IPS-18c (cell line): ENCODE measurements at regions not wholly inside any gene's neighbourhood (a gene's known extent, or its start where the extent isn't known, plus 50 kb on each side); places are given as distances from the start of the nearest gene placed in this dataset.

Experiments used
- H3K4me3 ChIP-seq: 2 replicates; pipeline ENCODE4 v1.7.0; 2013; ENCODE audit warnings: low read depth, mild to moderate bottlenecking, low read length, moderate library complexity; ENCODE audit not compliant: insufficient read depth
- H3K9me3 ChIP-seq: one replicate; pipeline ENCODE4 v1.6.1; 2013; ENCODE audit warnings: mild to moderate bottlenecking, low read length, moderate library complexity; ENCODE audit not compliant: control insufficient read depth, insufficient read depth

DNA sequence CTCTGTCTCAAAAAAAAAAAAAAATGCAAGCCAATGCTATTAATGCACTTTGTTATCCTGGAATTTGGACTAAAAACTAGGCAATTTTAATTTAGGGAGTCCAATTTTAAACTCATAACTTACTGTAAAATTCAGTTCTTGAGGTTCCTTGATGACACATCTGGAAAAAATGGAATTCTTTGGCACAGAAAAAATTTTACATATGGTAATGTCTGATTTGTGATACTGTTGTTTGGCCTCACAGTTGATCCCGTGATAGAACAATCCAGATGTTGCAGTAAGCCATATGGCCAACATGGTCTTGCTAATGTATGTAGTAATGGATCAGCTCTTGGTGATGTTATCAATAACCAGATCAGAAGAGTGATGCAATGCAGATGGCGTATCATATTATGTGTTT lies 1089.8 kb downstream of the FLRT2 start:
- no peak overlapping the region for H3K4me3 ChIP-seq

GRCh38 chr14:86613786-86614185 lies 1083.8 kb downstream of the FLRT2 start:
- H3K9me3 ChIP-seq: no peaks in the 10 kb centered on the region
- H3K4me3 ChIP-seq: no peak overlapping the region

More for the DNA sequence above, 1089.8 kb downstream of the FLRT2 start:
- H3K9me3 ChIP-seq: no peaks in the 10 kb centered on the region

- no peak overlapping the region for H3K4me3 ChIP-seq
Measured at GRCh38 chr14:86613126-86613525, 1083.2 kb downstream of the FLRT2 start.

DNA sequence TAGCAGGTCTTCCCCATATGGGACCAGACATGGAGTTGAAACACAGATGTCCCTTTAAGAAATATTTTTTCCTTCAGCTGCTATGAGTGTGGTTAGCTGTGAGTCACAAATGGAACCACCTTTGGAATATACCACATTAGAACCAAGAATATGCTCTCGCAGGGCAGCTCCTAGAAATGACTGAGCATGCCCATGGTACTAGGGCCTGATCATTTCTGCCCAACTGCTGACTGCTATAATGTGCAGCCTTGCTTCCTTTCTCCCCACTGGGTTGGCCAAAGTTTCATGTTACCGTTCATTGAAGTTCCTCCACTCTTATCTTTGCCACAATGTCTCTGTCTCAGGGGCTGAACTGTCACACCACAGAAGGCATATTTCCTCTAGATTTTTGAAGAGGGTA lies 1074.6 kb downstream of the FLRT2 start:
- no peak overlapping the region for H3K4me3 ChIP-seq

More at GRCh38 chr14:86613126-86613525, 1083.2 kb downstream of the FLRT2 start:
- no peaks in the 10 kb centered on the region for H3K9me3 ChIP-seq

GRCh38 chr14:86602263-86602662 lies 1072.3 kb downstream of the FLRT2 start:
- Histone ChIP-seq H3K4me3 (no peak overlapping the region), H3K9me3 (no peaks in the 10 kb centered on the region)

More for the DNA sequence above, 1074.6 kb downstream of the FLRT2 start:
- H3K9me3 ChIP-seq: no peaks in the 10 kb centered on the region

- no peaks in the 10 kb centered on the region for H3K9me3 ChIP-seq
- no peak overlapping the region for H3K4me3 ChIP-seq
Measured at GRCh38 chr14:86601813-86602212, 1071.9 kb downstream of the FLRT2 start.

GRCh38 chr14:86597279-86597678 lies 1067.3 kb downstream of the FLRT2 start:
- Histone ChIP-seq H3K9me3 (no peaks in the 10 kb centered on the region), H3K4me3 (no peak overlapping the region)

GRCh38 chr14:86596024-86596423 lies 1066.1 kb downstream of the FLRT2 start:
- Histone ChIP-seq H3K9me3 (no peaks in the 10 kb centered on the region), H3K4me3 (no peak overlapping the region)

DNA sequence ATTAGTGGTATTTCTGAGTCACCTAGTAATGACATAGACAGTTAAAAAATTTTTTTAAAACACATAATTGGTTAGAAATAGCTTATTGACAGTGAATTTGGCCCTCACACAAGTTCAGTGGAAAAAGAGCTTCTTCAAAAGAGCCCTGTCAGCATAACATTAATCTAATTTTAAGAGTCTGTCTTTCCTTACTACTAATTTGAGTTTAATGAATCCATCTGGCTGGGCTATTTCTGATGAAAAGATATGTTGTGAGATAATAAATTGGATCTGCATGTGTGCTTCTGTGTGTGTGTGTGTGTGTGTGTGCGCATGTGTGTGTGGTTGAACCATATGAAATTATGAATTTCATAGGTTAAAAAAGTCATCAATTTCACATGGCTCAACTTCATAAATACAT lies 1045.2 kb downstream of the FLRT2 start:
- Histone ChIP-seq H3K9me3 (no peaks in the 10 kb centered on the region), H3K4me3 (no peak overlapping the region)

DNA sequence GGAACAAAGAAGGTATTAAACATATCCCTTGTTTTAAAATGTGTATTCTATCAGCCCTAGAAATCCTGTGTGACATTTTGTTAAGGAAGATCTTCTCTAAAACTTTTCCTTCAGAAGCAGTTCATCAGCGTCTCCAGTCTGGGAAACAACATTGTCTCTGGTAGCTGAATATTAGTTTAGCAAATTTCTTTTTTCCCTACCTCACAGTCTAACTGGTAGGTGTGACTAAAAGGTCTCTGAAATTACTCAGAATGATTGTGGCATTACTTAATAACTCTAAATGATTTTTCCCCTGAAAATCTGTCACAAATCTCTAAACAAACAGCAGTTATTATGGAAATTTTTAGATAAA lies 1044.8 kb downstream of the FLRT2 start:
- no peak overlapping the region for H3K4me3 ChIP-seq
- H3K9me3 ChIP-seq: no peaks in the 10 kb centered on the region

GRCh38 chr14:86574051-86574777 lies 1044.3 kb downstream of the FLRT2 start:
- Histone ChIP-seq H3K9me3 (no peaks in the 10 kb centered on the region), H3K4me3 (no peak overlapping the region)

DNA sequence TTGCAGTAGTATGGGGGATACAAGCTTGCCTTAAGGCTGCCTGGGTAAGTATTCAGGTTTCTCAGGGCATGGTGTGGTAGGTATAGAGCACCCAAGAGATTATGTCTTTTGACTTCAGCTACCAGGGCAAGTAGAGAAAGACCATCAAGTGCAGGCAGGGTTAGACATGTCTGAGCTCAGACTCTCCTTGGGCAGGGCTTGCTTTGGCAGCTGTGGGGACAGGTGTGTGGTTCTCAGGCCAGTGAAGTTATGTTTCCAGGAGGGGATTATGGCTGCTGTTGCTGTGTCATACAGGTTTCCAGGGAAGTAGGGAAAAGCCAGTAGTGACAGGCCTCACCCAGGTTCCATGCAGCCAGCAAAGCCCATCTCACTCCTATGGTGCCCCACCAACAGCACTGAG lies 1040.4 kb downstream of the FLRT2 start:
- Histone ChIP-seq H3K4me3 (no peak overlapping the region), H3K9me3 (no peaks in the 10 kb centered on the region)

DNA sequence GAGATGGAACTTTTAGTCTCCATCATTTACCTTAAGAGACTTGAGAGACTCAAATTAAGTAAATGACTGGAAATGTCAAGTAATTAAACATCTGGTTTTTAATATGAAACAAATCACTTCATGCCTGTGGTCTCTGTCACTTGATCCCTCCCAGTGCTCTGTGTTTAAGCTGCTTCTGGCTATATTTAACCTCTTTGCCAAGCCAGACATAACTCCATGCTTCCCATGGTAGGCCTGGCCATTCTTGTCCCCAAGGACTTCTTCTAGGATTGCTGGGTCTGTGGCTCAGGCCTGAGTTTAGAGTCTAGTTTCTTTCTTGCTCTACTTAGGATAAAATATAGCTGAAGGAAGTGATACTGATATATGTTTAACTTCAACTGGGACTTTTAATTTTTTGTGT lies 1013.6 kb downstream of the FLRT2 start:
- H3K4me3 ChIP-seq: no peak overlapping the region

DNA sequence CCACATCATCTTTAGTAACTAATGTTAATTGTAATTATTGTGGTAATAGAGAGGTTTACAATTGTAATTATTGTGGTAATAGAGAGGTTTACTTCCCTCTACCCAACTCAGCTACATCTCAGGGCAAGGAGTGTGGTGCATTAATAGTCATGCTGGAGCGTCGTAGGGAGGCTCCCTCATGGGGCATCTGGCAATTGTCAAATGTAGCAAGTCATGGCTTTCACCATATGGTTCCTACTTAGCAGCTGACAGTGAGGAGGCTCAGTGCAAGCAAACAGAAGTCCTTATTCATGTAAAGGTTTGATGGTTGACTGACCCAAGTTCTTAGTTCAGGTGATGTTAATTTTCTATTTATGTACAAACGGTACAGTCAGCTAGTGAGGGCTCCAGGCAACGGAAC lies 1012.0 kb downstream of the FLRT2 start:
- H3K4me3 ChIP-seq: no peak overlapping the region

More for the DNA sequence above, 1013.6 kb downstream of the FLRT2 start:
- no peaks in the 10 kb centered on the region for H3K9me3 ChIP-seq

DNA sequence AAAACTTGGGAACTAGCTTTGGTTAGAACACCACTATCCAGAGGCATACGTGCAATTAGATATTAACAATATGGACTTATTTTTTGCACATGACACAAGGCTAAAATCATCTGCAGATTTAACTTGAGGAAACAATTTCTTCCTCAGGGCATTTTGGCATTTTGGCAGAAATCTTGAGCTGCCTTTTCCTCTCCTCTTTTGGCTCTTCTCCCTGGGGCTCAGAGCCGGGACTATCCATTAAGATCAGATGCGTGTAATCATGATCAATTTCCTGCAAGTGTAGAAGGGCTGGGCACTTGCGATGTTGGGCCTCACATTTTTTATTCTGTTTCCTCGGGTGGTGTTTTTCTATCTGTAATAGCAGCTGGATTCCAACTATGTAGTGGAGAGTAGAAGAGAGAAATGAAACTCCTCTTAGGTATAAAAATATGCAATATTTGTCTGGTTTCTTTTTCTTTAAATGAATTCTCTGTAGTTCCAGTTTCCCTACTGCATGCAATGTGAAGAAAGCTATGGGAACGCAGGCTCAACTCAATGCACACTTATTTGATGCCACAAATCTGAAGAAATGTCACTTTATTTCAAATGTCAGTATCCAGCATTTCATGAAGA lies 1010.8 kb downstream of the FLRT2 start:
- H3K9me3 ChIP-seq: no peaks in the 10 kb centered on the region
- no peak overlapping the region for H3K4me3 ChIP-seq

More for the DNA sequence above, 1012.0 kb downstream of the FLRT2 start:
- no peaks in the 10 kb centered on the region for H3K9me3 ChIP-seq

DNA sequence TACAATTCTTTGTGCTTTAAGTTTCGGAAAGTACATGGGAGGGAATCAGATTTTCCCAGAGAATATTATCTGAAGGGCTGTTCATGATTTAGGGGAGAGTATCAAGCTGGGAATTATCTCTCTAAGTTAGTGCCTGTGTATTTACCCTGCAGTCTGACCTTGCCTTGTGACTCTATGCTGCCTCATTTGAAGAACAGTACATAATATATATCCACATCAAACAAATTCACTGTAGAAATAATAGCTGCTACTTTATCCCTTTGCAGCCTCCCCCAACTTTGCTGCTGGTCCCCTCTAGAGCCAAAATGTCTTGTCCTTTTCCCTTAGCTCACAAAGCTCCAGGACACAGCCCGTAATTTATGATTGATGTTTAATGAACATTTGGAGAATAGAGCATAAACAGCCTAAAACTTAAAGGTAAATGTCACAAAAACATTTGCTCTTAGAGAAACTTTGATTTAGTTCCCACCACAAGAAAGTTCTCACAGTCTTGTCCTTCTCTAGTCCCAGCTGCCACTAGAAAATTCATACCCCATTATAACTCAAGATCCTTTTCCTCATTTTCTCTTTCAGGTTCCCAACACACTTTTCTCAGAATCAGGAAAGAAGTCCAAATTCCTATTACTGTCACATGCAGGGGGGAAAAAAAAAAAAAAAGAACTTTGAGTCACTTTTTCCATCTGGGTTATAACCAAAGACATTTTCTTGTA lies 1009.6 kb downstream of the FLRT2 start:
- Histone ChIP-seq H3K4me3 (no peak overlapping the region), H3K9me3 (no peaks in the 10 kb centered on the region)

DNA sequence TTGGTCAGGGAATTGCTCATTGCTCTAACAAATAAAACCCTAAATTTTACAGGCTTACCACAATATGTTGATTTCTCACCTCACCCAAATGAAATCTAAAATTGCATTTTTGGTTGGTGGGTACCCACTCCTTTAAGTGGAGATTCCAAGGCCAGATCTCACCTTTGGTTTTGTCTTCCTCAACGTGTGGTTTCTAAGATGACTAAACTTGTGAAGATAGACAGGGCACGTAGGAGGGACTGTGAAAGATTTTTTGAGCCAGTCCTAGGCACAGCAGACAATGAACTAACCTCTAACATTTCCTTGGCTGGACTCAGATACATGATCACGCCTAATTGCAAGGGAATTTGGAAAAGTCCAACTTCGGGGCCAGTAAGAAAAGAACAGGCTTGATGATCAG lies 1003.9 kb downstream of the FLRT2 start:
- Histone ChIP-seq H3K9me3 (no peaks in the 10 kb centered on the region), H3K4me3 (no peak overlapping the region)

GRCh38 chr14:86532219-86532618 lies 1002.3 kb downstream of the FLRT2 start:
- H3K4me3 ChIP-seq: no peak overlapping the region
- no peaks in the 10 kb centered on the region for H3K9me3 ChIP-seq
